Epithelial cell of esophagus (primary cell): ENCODE measurements at regions not wholly inside any gene's neighbourhood (a gene's known extent, or its start where the extent isn't known, plus 50 kb on each side); places are given as distances from the start of the nearest gene placed in this dataset.

Source experiments
- DNase-seq: peaks from one replicate; pipeline ENCODE4 v3.0.0; 2010; ENCODE audit warnings: low read depth
- H3K4me3 ChIP-seq: 2 replicates; pipeline ENCODE4 v1.5.1; 2011; ENCODE audit warnings: mild to moderate bottlenecking, low read length, control low read depth
- TF ChIP-seq, protein P1 (sequence below): IDR thresholded peaks from 2 replicates; pipeline ENCODE4 v1.5.1; 2011; ENCODE audit warnings: low read depth, mild to moderate bottlenecking, low read length, control low read depth, inconsistent platforms; ENCODE audit not compliant: insufficient read depth; ENCODE audit errors: missing control alignments

DNA sequence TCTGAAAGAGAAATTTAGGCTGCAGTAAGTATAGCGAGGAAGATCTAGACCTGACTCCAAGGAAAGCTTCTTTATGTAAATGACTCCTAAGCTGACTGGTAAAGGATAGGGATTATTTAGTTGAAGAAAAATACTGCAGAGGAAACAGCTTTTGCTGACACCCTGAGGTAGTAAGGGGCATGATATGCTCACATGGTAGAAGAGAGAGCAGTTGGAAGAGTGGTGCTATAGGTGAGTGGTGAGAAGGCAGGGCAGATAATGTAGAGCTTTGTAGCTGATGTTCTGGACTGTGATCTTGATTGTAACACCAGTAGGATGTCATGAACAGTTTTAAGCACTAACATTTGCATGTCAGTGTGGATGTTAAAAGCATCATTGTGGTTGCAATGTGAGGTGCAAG lies 639.1 kb upstream of the SLC39A10 start:
- DNase-seq, result no peak
- TF ChIP-seq, protein P1, sequence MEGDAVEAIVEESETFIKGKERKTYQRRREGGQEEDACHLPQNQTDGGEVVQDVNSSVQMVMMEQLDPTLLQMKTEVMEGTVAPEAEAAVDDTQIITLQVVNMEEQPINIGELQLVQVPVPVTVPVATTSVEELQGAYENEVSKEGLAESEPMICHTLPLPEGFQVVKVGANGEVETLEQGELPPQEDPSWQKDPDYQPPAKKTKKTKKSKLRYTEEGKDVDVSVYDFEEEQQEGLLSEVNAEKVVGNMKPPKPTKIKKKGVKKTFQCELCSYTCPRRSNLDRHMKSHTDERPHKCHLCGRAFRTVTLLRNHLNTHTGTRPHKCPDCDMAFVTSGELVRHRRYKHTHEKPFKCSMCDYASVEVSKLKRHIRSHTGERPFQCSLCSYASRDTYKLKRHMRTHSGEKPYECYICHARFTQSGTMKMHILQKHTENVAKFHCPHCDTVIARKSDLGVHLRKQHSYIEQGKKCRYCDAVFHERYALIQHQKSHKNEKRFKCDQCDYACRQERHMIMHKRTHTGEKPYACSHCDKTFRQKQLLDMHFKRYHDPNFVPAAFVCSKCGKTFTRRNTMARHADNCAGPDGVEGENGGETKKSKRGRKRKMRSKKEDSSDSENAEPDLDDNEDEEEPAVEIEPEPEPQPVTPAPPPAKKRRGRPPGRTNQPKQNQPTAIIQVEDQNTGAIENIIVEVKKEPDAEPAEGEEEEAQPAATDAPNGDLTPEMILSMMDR, result no peak
- no peak overlapping the region for H3K4me3 ChIP-seq

DNA sequence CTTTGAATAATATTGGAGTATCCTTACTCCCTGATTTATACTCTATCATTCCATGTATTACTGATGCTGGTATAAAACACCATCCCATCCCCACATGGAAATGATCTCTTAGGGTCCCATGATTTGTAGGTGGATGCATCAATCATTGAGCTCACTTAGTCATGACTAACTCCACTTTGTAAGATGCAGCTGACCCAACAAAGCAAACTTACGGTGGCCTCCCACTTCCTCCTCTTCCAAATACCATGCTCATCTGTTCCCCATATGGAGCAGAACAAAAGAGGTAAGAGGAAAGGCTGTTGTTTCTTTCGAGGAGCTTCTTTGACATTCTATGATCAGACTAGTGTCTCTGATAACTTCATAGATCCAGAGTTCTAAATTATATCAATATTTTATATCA lies 640.2 kb upstream of the SLC39A10 start:
- H3K4me3 ChIP-seq, result no peak overlapping the region
- no peak for DNase-seq
- TF ChIP-seq, protein P1, result no peak

DNA sequence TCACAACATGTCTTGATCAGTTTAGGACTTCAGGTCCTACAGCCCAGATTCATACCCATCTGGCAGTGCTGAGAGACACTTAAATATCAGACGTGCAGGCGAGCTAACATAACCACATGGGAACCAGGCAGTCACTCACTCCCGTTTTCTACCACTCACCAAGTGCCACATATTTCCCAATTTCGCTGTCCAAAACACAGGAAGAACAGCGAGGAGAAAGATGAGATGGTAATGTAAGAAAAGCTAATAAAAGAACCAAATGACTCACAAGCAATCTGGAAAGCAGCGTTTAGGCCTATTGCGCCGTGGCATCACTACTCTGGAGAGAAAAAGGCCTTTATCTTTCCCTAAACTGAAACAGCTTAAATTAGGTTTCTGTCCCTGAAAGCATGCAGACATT lies 647.8 kb upstream of the SLC39A10 start:
- TF ChIP-seq, protein P1, result no peak
- no peak for DNase-seq
- H3K4me3 ChIP-seq, result no peak overlapping the region

DNA sequence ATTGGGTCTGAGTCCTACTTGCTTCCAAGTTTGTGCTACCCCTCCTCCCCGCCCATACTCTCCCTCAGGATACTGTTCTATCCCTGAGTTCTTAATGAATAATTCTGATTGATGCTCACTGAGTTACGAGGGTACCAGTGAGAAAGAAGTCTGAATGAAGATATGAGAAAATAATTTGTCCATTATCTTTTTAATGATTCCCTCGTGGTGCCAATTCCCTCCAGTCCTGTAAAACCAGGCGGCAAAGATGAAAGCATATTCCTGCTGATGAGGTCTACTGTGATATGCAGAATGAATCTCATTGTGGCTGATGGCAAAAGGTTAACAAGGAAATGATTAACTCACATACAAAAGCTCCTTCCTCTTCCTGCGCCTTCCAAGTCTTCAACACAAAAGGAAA lies 650.2 kb upstream of the SLC39A10 start:
- no peak for DNase-seq
- H3K4me3 ChIP-seq, result no peak overlapping the region
- TF ChIP-seq, protein P1, result no peak

DNA sequence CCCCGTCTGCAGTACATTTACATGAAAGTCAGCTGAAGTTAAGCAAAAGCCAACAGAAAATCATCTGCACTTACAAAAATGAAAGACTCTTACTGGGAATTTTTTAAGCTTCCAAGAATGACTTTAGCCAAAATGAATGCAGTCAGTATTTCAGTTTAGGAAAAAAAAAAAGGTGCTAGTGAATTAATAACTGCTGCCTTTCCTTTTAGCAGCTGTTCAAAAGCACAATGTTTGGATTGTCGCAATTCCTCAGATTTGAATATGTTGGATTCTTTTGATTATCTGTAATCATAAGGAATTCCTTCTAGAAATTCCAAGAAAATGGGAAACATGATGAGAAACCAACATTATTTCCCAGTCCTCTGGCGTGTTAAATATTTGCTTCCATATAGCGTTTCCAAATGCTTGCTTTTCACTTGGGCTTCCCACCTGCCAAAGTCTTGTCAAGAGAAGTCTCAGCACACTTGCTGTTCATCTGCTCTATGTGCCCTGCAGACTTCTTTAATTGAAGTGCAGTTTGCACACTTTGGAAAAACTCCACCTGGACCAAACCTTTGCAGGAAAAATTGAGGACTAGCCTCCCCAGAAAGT lies 653.0 kb upstream of the SLC39A10 start:
- no peak for DNase-seq
- TF ChIP-seq, protein P1, result no peak
- H3K4me3 ChIP-seq, result no peak overlapping the region

DNA sequence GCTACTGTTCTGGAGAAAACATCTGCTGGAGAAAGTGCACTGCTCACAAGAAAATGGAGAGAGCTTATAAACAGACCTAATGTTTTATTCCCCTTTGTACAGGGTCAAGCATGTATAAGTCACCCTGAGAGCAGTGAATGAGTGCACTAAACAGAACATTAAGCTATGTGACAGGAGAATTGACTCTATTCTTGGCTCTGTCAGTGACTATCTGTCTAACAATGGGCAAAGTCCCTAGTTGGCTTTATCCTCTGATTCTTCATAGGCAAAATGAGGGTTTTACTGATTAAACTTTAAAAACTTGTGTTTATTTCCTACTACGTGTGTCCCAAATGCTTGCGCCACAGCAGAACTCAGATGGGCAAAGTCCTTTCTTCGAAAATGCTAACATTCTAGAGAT lies 655.1 kb upstream of the SLC39A10 start:
- H3K4me3 ChIP-seq, result no peak overlapping the region
- no peak for DNase-seq
- TF ChIP-seq, protein P1, result no peak

DNA sequence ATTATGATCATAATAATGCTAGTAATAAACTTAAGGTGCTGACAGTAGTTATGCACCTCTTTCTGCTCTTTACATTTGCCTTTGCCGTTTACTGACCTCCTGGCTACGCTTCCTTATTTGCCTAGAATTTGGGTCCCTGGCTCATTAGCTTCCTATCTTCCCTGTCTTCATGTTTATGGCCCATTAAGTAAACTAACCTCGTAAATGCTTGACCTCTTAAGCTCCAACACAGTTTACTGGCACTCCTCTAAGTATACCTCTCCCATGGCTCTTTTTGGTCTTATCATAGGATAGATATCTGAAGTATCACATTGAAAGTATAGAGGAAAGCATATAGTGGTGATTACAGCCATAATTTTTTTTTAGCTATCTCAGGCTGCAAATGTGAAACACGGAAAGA lies 657.3 kb upstream of the SLC39A10 start:
- no peak for DNase-seq
- H3K4me3 ChIP-seq, result no peak overlapping the region
- TF ChIP-seq, protein P1, result no peak
